HG02759 (cell line): ENCODE measurements at regions not wholly inside any gene's neighbourhood (a gene's known extent, or its start where the extent isn't known, plus 50 kb on each side); places are given as distances from the start of the nearest gene placed in this dataset.
"Not testable (repeated sequence)": the region's sequence is repeated elsewhere in the genome, so short reads cannot be mapped to it uniquely, and the experiment has no call there.

Experiments
- ATAC-seq: cut with Tn5 transposase; IDR thresholded peaks from one replicate; pipeline ENCODE4 v1.9.1; 2021; ENCODE audit warnings: mild to moderate bottlenecking, moderate library complexity; ENCODE audit not compliant: unreplicated experiment

DNA sequence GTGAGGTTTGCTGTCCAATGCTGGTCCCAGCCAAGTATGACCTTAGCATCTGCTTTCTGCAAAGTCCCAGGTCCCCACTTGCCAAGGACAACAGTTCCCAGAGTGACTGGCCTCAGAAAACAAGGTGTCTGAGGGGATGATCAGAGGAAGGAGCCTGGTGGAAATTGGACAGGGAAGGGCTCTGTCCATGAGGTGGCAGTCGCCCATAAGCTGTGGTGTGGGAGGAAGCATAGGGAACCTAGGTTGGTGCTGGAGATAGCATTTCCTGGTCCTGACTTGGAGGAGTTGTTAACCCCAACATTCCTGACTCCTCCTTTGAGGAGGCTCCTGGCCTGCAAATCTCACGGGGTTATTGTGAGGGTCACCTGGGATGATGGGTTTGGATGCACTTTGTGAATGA is 77.8 kb downstream of the LIMS4 start:
- not testable (repeated sequence) for ATAC-seq

DNA sequence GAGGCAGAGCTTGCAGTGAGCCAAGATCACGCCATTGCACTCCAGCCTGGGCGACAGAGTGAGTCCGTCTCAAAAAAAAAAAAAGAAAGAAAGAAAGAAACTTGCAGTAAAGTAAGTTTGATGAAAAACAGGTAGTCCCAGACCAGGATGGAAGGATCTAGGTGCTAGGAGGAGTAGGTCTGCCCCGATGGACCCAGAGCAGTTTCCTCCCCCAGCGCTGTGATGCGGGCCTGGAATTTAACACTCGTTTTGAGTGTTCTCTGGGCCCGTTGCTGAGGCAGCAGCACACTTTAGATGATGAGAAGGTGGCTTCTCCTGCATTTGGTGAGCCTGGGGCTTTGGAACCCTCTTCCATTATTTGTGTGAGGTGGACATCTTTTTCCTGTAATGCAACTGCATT is 80.2 kb downstream of the LIMS4 start:
- not testable (repeated sequence) for ATAC-seq

DNA sequence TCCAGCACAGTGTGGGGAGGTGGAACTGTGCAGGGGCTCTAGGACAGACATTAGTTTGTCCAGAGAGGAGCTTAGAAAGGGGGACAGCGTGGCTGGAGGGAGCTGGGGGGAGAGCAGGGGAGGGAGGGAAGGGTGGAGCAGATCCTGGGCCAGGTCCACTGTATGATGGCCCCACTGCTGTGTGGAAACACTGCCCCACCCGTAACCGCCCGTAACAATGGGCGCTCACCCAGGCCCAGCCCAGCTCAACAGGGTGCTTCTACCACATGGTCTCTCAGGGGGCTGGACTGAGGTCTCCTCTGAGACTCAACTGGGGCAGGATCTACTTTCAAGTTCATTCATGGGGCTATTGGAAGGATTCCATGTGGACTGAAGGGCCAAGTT is 81.6 kb downstream of the LIMS4 start:
- ATAC-seq, result not testable (repeated sequence)

DNA sequence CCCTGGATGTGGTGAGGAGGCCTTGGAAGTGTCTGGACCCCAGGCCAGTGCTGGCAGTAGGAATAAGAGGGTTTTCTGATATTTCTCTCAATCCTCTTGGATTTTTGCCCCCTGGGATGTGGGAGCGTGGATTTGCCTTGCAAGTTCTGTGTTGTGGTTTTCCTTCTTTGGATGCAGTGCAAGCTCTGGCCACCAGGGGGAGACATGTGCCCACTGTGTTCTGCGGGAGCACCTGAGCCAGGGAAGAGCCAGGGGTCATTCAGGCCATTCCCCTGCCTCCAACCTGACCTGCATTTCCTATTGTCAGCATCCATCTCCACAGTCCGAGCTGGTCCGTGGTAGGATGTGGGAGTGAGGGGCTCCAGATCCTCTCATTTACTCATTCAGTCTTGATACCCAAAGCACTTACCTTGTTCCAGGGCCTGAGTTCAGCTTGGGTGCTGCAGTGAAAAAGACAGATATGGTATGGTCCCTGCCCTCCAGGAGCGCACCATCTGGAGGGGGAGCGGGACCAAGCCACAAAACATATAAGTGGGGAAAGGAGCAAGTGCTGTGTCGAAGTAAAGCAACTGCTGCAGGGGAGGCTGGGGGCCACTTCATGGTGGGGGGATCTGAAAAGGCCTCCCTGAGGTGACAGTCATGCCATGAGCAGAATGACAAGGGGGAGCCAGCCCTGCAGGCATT is 82.1 kb downstream of the LIMS4 start:
- not testable (repeated sequence) for ATAC-seq

DNA sequence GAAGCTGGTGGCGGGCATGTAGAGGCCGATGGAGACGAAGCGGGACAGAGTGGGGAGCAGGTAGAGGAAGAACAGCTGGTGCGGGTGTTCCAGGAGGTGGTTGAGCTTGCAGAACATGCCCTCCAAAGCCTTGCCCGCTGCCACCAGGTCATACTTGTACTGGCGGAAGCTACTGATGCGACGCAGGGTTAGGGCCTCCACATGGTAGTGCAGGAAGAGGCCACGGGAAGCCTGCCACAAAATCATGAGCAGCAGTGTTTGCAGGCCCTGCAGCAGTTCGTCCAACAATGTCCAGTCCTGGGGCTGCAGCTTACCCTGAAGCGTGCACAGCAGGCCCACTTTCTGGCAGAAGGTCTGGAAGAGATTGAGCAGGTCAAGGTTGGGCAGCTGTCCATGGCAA is 85.6 kb downstream of the LIMS4 start:
- ATAC-seq, result not testable (repeated sequence)

DNA sequence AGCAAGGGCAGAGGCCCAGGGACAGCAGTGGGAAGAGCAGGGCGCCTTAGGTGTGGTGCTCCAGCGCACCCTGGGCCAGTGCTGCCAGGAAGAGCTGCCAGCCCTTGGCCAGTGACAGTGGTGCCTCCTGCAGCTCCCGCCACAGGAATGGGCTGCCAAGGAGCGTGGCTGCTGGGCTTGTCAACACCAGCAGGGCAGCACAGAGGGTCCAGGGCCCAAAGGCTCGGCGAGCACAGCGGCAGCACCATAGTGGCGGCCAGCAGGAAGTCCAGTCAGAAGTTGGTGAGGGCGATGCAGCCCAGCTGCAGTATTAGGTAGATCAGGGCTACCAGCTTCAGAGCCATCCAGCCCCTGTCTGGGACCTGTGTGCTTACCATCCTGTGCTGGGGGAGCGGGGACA is 86.1 kb downstream of the LIMS4 start:
- ATAC-seq, result not testable (repeated sequence)

DNA sequence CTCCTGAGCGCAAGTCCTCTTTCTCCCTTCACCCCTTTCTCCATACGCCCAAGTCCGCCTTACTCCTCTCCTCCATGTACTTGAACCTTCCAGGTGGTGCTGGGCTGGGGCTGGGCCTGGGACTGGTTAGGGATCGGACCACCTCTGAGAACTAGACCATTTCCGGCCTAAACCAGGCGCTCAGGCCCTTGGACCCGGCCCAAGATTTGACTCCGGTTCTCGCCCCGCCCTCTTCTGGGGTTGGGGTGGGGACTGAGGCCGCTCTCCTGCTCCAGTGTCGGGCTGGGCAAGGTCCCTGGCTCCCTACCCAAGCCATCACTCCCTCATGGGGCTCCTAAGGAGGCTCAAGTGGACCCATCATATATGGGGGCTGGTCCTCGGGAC is 87.9 kb downstream of the LIMS4 start:
- ATAC-seq, result not testable (repeated sequence)

DNA sequence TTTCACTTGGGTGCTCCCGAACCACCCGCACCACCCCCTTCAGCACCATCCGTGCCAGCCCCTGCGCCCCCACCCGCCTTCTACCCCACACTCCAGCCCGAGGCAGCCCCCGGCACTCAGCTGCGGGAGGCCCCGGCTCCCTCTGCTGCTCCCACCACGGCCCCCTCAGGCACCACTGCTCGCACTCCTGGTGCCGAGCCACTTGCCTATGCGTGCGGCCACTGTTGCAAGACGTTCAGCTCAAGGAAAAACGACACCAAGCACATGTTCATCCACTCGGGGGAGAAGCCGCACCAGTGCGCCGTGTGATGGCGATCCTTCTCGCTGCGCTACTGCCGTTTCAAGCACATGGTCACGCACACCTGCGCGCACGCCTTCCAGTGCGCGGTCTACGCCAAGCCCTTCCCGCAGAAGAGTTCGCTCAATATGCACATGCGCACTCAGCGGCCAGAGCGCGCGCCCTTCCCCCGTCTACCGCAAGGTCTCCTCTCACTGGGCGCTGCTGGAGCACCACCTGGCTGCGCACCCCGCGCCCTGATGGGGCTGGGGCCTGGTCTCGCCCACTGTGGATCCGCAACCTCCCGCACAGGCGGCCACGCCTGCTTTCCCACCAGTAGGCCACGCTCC is 88.4 kb downstream of the LIMS4 start:
- ATAC-seq, result not testable (repeated sequence)

DNA sequence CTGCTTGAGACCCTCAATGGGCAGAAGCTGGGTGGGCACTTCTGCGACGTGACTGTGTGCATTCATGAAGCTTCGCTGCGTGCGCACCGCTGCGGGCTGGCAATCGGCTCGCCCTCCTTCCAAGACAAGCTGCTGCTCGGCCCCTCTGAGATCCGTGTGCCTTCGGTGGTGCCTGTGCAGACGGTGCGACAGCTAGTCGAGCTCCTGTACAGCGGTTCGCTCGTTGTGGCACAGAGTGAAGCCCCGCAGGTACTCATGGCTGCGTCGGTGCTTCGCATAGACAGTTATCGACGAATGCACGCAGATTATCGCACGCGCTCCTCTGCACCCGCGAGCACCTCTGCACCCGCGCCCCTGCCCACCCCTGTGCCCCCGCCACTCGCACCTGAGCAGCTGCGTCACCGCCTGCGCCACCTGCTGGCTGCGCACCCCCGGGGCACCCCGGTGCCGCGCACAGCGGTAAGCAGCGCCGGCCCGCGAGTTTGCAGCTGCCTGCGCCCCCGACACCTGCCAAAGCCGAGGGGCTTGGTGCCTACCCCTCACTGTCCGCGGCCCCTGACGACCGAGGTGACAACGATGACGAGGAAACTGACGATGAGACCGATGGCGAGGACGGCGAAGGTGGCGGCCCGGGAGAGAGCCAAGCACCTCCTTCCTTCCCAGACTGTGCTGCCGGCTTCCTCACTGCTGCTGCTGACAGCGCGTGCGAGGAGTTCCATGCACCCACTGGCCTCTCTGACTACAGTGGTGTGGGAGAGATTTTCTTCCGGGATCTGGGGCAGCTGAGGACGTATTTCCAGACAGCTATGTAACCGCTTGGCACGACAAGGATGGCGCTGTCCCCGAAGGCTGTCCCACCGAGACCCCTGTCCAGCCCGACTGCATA is 89.2 kb downstream of the LIMS4 start:
- ATAC-seq, result peak; percentile 81

DNA sequence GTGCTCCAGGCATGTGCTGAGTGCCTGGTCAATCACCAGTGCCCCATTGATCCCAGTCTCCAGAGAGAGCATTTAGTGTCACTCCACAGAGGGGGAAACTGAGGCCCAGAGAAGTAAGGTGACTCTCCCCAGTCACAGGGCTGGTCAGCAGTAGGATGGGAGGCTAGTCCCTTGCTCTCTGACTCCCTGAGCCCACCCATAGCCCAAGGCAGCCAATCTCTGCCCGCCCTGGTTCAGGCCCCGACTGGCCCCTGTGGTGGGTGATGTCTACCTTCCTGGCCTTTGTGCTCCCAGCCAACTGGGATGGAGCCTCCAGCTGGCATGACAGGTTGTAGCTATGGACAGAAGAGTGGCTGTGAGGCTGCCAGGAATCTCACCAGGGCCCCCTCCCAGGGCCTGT is 99.1 kb downstream of the LIMS4 start:
- not testable (repeated sequence) for ATAC-seq

DNA sequence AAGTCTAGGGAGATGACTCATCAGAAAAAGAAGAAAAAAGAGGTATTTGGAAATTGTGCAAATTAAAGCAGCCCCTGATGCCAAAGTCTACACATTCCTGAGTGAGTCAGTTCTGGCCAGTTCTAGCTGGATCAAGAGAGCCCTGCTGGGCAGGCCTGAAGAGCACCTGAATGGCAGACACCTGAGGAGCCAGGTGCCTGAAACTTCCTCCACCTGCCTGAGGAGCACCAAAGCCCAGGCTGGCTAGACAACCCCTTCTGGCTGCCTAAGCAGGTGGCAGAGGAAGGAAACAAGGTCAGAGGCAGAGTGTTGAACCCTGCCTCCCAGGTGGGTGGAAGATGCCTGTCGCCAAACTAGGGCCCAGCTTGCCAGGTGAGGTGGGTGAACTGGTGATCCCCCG is 101.0 kb downstream of the LIMS4 start:
- ATAC-seq, result not testable (repeated sequence)

DNA sequence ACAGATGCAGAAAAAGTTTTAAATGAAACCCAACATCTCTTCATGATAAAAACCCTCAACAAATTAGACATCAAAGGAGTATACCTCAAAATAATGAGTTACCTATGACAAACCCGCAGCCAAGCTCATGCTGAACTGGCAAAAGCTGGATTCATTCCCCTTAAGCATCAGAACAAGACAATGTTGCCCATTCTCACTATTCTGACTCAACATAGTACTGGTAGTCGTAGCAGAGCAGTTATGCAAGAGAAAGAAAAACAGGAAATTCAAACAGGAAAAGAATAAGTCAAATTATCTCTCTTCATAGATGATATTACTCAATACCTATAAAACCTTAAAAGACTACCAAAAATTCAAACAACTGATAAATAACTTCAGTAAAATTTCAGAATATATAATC is 115.0 kb downstream of the LIMS4 start:
- not testable (repeated sequence) for ATAC-seq

DNA sequence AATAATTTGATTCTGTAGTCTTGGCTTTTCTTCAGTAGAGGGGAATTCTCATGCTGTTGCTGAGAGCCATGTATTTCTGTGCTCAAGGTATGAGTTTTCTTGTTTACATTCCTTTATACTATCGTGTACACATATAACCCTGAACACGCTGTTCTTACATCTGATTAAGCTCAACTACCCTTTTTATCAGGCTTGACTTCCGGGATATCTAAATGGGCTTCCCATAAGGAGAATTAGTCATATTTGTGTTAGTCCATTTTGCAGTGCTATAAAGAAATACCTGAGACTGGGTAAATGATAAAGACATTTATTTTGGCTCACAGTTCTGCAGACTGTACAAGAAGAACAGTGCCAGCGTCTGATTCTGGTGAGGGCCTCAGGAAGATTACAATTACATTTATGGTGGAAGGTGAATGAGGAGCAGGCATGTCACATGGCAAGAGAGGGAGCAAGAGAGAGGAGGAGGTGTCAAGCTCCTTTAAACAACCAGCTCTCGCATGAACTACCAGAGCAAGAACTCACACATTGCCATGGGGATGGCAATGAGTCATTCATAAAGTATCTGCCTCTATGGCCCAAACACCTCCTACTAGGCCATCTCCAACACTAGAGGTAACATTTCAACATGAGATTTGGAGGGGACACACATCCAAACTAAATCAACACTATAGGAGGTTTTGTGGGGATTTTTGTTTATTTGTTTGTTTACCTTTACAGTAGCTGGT is 118.2 kb downstream of the LIMS4 start:
- not testable (repeated sequence) for ATAC-seq

DNA sequence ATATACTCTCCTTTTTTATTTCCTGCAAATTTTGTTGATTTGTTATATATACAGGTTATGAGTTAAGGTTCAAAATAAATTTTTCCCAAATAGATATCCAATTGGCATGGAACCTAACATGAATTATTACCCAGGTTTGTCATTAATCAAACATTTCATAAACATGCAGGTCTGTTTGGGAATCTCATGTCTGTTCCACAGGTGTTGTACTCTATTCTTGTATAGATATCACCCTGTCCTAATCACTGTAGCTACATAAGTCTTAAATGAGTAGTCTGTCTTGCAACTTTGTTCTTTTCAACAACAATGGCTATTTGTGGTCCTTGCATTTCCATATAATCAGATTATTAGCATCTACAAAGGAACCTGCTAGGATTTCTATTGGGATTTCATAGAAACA is 121.9 kb downstream of the LIMS4 start:
- ATAC-seq, result not testable (repeated sequence)

DNA sequence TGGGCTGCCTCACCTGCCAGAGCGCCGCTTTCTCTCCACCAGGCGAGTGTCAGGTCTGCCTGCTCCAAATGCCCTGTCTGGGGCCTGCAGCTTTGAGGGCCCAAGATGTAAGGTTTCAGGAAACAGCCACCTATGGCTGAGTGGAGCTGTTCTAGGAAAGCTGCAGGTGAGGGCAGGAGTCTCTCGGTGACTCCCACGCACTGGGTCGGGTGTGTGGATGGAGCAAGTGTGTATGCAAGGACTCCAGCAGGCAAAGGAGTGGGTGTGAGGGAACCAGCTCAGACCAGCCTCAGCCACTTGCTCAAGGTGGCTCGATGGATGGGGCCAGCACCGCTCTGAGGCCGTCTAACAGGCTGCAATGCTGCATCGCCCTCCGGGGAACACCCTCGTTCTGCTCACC is 123.7 kb downstream of the LIMS4 start:
- not testable (repeated sequence) for ATAC-seq

DNA sequence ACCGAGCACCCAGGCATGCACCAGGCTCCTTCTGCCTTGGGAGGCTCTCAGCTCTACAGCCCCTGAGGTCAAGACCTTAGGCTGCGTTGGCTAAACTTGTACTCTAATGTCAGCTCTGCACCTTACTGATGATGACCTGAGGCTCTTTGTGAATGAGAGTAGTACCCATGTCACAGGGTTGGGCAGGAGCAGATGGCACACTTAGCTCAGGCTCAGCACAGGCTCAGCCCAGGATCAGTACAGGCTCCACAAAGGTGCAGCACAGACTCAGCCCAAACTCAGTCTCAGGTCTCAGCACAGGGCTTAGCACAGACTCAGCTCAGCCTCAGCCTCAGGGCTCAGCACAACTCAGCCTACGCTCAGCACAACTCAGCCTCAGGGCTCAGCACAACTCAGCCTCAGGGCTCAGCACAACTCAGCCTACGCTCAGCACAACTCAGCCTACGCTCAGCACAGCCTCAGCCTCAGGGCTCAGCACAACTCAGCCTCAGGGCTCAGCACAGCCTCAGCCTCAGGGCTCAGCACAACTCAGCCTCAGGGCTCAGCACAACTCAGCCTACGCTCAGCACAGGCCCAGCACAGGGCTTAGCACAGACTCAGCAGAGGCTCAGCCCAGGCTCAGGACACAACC is 128.1 kb downstream of the LIMS4 start:
- not testable (repeated sequence) for ATAC-seq

DNA sequence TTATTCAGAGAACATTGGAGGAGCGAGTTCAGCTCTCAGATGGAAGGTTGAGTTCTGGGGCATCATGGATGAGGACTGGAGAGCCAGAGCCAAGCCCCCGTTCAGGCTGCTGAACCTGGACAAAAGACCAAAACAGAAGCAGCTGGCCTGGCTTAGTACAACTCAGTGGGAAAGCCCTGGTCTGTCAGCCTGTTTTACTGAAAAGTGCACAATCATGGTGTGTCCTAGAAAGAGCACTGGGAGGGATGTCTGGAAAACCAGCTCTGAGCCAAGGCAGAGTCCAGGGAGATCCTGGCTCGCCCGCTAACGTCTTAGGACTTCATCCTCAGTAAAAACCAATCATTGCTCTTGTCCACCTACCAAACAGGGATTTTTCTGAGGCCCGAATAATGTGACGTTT is 129.7 kb upstream of the MTLN start:
- not testable (repeated sequence) for ATAC-seq

DNA sequence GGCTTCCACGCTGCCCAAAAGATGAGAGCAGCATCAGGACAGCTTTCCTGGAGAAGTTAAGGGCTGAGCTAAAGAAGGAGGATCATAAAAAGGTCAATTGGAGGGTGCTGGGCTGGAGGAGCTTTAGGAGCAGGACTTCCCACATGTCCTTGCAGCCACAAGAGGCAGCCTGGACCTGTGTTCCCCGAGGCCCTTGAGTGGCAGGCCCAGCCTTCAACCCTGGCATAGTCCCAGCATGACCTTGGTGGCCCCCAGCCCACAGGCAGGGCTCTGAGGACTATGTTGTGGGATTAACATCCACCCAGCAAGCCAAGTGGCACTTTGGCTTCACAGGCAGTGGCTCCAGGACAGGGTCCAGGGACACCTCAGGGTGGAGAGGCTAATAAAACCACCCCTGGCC is 126.8 kb upstream of the MTLN start:
- ATAC-seq, result not testable (repeated sequence)

DNA sequence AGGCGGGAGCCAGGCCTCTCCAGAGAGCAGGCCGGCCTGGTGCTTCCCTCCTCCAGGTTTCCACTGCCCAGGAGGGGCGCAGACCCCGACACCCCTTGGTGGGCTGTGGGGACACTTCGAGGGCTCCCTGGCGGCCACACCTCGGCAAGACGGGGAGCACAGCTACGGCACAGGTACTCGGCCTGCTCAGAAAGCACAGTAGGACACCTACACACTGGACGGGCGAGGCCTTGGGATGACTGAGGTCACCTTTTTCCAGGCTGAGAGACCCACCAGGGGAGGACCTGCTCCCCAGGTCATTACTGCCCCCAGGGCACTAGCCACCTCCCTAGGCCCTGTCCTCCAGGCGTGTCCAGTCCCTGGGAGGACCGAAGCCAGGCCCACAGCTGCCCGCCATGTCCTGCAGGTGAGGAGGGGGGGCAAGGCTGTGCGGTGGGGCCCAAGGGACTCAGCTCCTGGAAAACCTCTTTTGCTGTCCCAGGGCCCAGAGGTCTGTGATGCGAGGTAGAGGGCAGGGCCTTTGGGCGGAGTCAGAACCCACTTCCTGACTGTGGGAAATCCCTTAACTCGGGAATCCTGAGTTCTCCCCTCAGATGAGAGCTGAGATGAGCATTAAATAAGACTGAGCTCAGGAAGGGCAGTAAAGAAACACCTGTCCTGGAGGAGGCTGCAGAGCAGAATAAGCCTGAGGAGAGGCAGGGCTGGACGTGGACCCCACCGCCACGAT is 126.1 kb upstream of the MTLN start:
- ATAC-seq, result not testable (repeated sequence)

DNA sequence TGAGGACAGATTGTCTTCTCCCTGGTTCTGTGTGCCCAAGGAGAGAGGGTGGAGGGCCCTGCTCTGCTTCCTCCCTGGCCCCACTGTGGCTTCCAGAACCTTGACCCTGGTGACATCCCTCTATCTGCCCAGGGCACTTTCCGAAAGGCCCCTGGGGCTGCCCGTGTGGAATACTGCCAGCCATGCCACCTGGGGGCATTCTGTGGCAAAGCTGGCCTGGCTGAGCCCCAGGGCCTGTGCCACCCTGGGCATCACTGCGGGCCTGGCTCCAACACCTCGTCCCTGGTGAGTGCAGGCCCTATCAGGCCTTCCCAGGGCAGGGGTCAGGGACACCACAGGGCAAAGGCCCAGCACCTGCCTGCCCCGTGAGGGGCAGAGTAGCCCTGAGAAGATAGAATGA is 123.7 kb upstream of the MTLN start:
- not testable (repeated sequence) for ATAC-seq
